ENCODE measurements at regions not wholly inside any gene's neighbourhood (a gene's known extent, or its start where the extent isn't known, plus 50 kb on each side); places are given as distances from the start of the nearest gene placed in this dataset.

- Histone ChIP-seq H3K4me1 (ENCODE audit: control insufficient read depth, insufficient read depth, low read length) (no peaks in the 10 kb centered on the region), H3K4me3 (ENCODE audit: low read length) (no peak overlapping the region), H3K27me3 (ENCODE audit: control insufficient read depth, insufficient read depth, low read length) (no peaks in the 10 kb centered on the region), H3K9me3 (ENCODE audit: control insufficient read depth, low read length) (no peaks in the 10 kb centered on the region), H3K36me3 (ENCODE audit: control insufficient read depth, insufficient read depth, low read length) (no peaks in the 10 kb centered on the region), H3K9ac (ENCODE audit: low read length) (no peak overlapping the region)
Observed at GRCh38 chr6:100117680-100118079, 123.7 kb upstream of the MCHR2 start.

DNA sequence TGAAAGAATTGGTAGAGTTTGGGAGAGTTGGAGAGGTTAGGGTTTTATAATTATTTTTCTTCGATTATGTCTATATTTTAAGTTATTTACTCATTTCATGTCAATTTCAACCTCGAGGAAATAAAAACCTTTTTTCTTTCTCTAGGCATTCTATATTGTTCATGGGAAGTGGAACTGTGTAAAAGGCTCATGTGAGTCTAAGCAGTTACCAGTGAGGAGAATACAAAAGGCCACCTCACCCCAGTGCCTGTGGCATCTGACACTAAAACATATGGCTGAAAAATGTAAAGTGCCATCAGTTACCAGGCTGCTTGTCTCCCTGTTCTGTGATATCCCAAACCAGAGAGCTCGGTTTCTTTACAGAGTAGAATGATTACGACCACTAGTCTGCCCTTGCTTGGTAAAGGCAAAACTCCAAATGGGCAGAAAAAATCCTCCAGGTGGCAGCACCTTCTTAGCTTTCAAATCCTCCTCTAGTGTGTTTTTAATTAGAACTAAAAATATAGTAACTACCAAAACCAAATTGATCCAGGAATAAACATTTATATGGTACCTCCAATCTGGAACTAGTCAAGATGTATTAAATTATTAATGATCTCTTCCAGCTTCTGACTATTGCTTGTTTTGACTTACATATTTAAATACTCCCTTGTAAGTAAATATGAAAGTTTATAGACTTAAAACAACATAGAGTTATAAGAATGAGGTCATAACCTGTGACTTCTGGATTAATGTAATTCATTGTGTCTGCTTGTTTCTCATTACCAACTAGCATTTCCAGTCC is 122.6 kb upstream of the MCHR2 start:
- Histone ChIP-seq H3K9ac (ENCODE audit: low read length) (no peak overlapping the region), H3K27me3 (ENCODE audit: control insufficient read depth, insufficient read depth, low read length) (no peaks in the 10 kb centered on the region), H3K36me3 (ENCODE audit: control insufficient read depth, insufficient read depth, low read length) (no peaks in the 10 kb centered on the region), H3K4me3 (ENCODE audit: low read length) (no peak overlapping the region), H3K4me1 (ENCODE audit: control insufficient read depth, insufficient read depth, low read length) (no peaks in the 10 kb centered on the region), H3K9me3 (ENCODE audit: control insufficient read depth, low read length) (no peaks in the 10 kb centered on the region)

- H3K27me3 ChIP-seq (ENCODE audit: control insufficient read depth, insufficient read depth, low read length) = no peaks in the 10 kb centered on the region
- no peaks in the 10 kb centered on the region for H3K9me3 ChIP-seq (ENCODE audit: control insufficient read depth, low read length)
- H3K4me3 ChIP-seq (ENCODE audit: low read length) = no peak overlapping the region
- H3K36me3 ChIP-seq (ENCODE audit: control insufficient read depth, insufficient read depth, low read length) = no peaks in the 10 kb centered on the region
- H3K4me1 ChIP-seq (ENCODE audit: control insufficient read depth, insufficient read depth, low read length) = no peaks in the 10 kb centered on the region
- no peak overlapping the region for H3K9ac ChIP-seq (ENCODE audit: low read length)
Observed at GRCh38 chr6:100115407-100116101, 121.5 kb upstream of the MCHR2 start.

- Histone ChIP-seq H3K4me3 (ENCODE audit: low read length) (no peak overlapping the region), H3K9me3 (ENCODE audit: control insufficient read depth, low read length) (no peaks in the 10 kb centered on the region), H3K4me1 (ENCODE audit: control insufficient read depth, insufficient read depth, low read length) (no peaks in the 10 kb centered on the region), H3K36me3 (ENCODE audit: control insufficient read depth, insufficient read depth, low read length) (no peaks in the 10 kb centered on the region), H3K9ac (ENCODE audit: low read length) (no peak overlapping the region), H3K27me3 (ENCODE audit: control insufficient read depth, insufficient read depth, low read length) (no peaks in the 10 kb centered on the region)
Observed at GRCh38 chr6:100112855-100113508, 119.0 kb upstream of the MCHR2 start.

GRCh38 chr6:100105919-100106529 is 112.0 kb upstream of the MCHR2 start:
- peaks cover 4% of the 10 kb centered on the region for H3K27me3 ChIP-seq (ENCODE audit: control insufficient read depth, insufficient read depth, low read length)
- no peaks in the 10 kb centered on the region for H3K36me3 ChIP-seq (ENCODE audit: control insufficient read depth, insufficient read depth, low read length)
- no peak overlapping the region for H3K4me3 ChIP-seq (ENCODE audit: low read length)
- H3K9ac ChIP-seq (ENCODE audit: low read length) = no peak overlapping the region
- H3K9me3 ChIP-seq (ENCODE audit: control insufficient read depth, low read length) = no peaks in the 10 kb centered on the region
- H3K4me1 ChIP-seq (ENCODE audit: control insufficient read depth, insufficient read depth, low read length) = no peaks in the 10 kb centered on the region

- peaks cover 4% of the 10 kb centered on the region for H3K27me3 ChIP-seq (ENCODE audit: control insufficient read depth, insufficient read depth, low read length)
- H3K36me3 ChIP-seq (ENCODE audit: control insufficient read depth, insufficient read depth, low read length) = no peaks in the 10 kb centered on the region
Observed at GRCh38 chr6:100105138-100105537, 111.1 kb upstream of the MCHR2 start.

GRCh38 chr6:100103931-100104330 is 109.9 kb upstream of the MCHR2 start:
- Histone ChIP-seq H3K9me3 (ENCODE audit: control insufficient read depth, low read length) (no peaks in the 10 kb centered on the region), H3K36me3 (ENCODE audit: control insufficient read depth, insufficient read depth, low read length) (no peaks in the 10 kb centered on the region), H3K4me3 (ENCODE audit: low read length) (no peak overlapping the region), H3K27me3 (ENCODE audit: control insufficient read depth, insufficient read depth, low read length) (peaks cover 4% of the 10 kb centered on the region), H3K4me1 (ENCODE audit: control insufficient read depth, insufficient read depth, low read length) (no peaks in the 10 kb centered on the region), H3K9ac (ENCODE audit: low read length) (no peak overlapping the region)

More at GRCh38 chr6:100105138-100105537, 111.1 kb upstream of the MCHR2 start:
- Histone ChIP-seq H3K9me3 (ENCODE audit: control insufficient read depth, low read length) (no peaks in the 10 kb centered on the region), H3K4me3 (ENCODE audit: low read length) (no peak overlapping the region), H3K9ac (ENCODE audit: low read length) (no peak overlapping the region), H3K4me1 (ENCODE audit: control insufficient read depth, insufficient read depth, low read length) (no peaks in the 10 kb centered on the region)

DNA sequence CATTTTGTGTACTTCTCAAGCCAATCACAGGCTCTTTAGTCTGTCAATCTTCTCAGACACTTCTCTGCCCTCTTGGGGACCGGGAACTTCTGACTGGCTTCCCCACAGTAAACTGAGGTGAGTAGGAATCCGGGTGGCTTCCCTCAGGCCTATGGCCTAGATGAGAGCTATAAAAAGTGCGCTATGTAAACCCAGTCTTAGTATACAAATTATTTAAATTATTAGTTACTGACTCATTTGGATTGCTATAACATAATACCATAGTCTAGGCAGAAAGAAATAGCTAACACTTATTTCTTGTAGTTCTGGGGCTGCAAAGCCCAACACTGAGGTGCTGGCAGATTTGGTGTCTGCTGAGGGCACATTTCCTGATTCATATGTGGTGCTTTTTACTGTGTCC is 109.2 kb upstream of the MCHR2 start:
- Histone ChIP-seq H3K4me1 (ENCODE audit: control insufficient read depth, insufficient read depth, low read length) (no peaks in the 10 kb centered on the region), H3K9me3 (ENCODE audit: control insufficient read depth, low read length) (no peaks in the 10 kb centered on the region), H3K36me3 (ENCODE audit: control insufficient read depth, insufficient read depth, low read length) (no peaks in the 10 kb centered on the region), H3K4me3 (ENCODE audit: low read length) (no peak overlapping the region), H3K27me3 (ENCODE audit: control insufficient read depth, insufficient read depth, low read length) (peaks cover 4% of the 10 kb centered on the region), H3K9ac (ENCODE audit: low read length) (no peak overlapping the region)

GRCh38 chr6:100101644-100102043 is 107.6 kb upstream of the MCHR2 start:
- Histone ChIP-seq H3K27me3 (ENCODE audit: control insufficient read depth, insufficient read depth, low read length) (peaks cover 4% of the 10 kb centered on the region), H3K9me3 (ENCODE audit: control insufficient read depth, low read length) (no peaks in the 10 kb centered on the region), H3K4me3 (ENCODE audit: low read length) (no peak overlapping the region), H3K36me3 (ENCODE audit: control insufficient read depth, insufficient read depth, low read length) (no peaks in the 10 kb centered on the region), H3K9ac (ENCODE audit: low read length) (no peak overlapping the region), H3K4me1 (ENCODE audit: control insufficient read depth, insufficient read depth, low read length) (no peaks in the 10 kb centered on the region)

DNA sequence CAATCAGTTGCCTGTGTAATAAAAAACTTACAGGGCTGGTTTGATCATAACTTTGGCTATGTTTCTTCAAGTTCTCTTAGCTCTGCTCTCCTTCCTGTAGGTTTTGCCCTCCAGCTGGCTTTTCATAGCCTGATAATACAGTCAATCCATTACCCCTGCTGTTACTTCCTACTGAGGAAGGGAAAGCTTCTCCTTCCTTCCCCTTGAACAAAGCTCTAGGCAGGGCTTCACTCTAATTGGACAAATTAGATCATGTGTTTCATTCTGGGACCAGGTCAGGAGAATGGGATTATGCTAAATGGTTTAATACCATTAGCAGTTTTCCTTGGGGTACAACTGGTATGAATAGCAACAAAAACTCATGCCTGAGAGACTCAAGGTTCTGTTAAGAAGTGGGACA is 106.8 kb upstream of the MCHR2 start:
- Histone ChIP-seq H3K27me3 (ENCODE audit: control insufficient read depth, insufficient read depth, low read length) (peaks cover 4% of the 10 kb centered on the region), H3K36me3 (ENCODE audit: control insufficient read depth, insufficient read depth, low read length) (no peaks in the 10 kb centered on the region), H3K4me3 (ENCODE audit: low read length) (no peak overlapping the region), H3K4me1 (ENCODE audit: control insufficient read depth, insufficient read depth, low read length) (no peaks in the 10 kb centered on the region), H3K9ac (ENCODE audit: low read length) (no peak overlapping the region), H3K9me3 (ENCODE audit: control insufficient read depth, low read length) (no peaks in the 10 kb centered on the region)

- Histone ChIP-seq H3K4me3 (ENCODE audit: low read length) (no peak overlapping the region), H3K36me3 (ENCODE audit: control insufficient read depth, insufficient read depth, low read length) (no peaks in the 10 kb centered on the region), H3K27me3 (ENCODE audit: control insufficient read depth, insufficient read depth, low read length) (no peaks in the 10 kb centered on the region), H3K9ac (ENCODE audit: low read length) (no peak overlapping the region), H3K9me3 (ENCODE audit: control insufficient read depth, low read length) (no peaks in the 10 kb centered on the region), H3K4me1 (ENCODE audit: control insufficient read depth, insufficient read depth, low read length) (no peaks in the 10 kb centered on the region)
Observed at GRCh38 chr6:100099189-100100074, 105.4 kb upstream of the MCHR2 start.

Measured in mucosa of stomach (tissue), 1 donor.